HG02943 (cell line): ENCODE measurements at regions not wholly inside any gene's neighbourhood (a gene's known extent, or its start where the extent isn't known, plus 50 kb on each side); places are given as distances from the start of the nearest gene placed in this dataset.
"Not testable (repeated sequence)": the region's sequence is repeated elsewhere in the genome, so short reads cannot be mapped to it uniquely, and the experiment has no call there.

Source experiments
- ATAC-seq: cut with Tn5 transposase; IDR thresholded peaks from one replicate; pipeline ENCODE4 v1.9.1; 2021; ENCODE audit warnings: mild to moderate bottlenecking, low read depth, moderate library complexity; ENCODE audit not compliant: unreplicated experiment

DNA sequence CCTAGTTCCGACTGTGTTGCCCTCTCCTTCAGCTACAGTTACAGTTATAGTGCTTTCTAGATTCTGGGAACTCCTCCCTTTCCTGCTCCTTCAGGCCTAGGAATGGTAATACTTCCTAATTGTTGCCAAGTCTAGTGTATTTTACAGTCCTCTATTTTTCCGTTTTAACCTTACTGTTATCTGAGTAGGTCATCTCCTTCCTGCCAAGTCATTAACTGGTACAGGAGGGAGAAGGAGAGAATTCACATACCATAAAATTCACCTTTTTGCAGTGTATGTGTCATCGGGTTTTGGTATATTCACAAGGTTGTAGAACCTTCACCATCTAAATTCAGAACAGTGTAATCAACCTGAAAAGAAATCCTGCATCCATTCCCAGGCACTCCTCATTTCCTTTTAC is 335.4 kb upstream of the MEF2C start:
- ATAC-seq, result no peak

DNA sequence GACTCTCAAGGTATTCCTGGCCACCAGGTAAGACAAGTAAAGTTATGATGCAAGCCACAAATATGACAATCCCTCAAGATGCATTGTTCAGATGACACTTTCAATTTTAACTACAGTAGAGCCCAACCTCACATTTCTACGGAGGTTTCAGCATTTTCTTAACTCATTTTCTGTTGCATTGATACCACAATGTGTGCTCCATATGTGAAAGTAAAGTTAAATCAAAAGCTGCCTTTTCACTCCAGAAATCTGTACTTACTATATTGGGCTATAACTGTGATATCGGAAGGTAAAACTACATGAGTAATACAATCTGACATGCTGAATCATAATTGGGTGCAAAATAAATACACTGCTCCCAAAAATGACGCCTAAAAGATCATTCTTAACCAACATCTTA is 333.6 kb upstream of the MEF2C start:
- ATAC-seq, result no peak

DNA sequence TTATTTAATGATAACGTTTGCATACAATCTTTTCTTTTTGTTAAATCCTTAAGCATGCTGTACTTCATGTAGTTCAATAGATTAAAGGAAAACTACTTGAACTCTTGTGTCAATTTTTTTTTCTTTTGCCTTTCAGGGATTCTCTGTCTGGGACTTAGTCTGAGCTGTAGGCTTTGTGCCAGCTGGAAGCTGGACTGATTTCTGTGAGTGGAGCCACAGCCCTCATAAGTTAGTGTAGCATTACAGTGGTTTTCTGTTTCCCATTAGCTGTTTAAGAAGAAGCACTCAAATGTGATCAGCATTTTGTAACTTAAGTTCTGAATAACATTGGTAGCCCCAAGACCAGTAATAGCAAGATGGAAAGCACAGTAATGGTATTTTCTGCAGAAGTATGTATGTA is 330.6 kb upstream of the MEF2C start:
- ATAC-seq, result no peak

DNA sequence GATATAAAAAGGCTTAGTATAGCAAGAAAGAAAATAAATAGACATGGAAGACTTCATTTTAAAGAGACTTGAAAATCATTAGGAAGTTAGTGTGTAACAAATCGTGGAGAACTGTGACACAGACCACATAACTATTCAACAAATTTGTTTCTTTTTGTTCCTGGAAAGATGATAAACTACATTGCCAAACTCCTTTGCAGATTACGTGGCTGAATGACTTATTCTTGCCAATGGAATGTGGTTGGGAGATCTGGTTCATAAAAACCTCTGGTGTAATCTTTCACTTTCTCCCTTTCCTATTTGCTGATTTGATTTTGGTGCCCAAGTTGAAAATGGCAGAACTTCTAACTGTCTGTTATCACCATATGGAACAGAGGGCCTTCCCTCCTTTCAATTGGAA is 328.9 kb upstream of the MEF2C start:
- no peak for ATAC-seq

DNA sequence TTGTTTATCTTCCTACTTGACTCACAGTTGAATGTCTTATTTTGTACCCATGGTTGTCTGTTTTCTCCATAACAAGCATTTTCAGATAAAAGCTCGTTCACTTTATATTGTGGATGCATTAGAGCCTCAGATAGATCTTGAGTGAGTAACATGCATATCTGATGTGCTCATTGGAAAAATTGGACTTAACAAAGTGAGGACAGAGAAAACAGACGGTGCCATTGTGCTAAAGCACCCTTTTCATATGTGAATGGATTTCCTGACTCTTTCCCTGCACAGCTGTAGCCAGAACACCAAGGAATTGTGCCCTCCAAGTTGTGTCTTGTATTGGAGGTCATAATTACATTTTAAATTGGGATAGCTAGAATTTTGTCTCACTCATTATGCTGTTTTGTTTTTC is 325.8 kb upstream of the MEF2C start:
- no peak for ATAC-seq

DNA sequence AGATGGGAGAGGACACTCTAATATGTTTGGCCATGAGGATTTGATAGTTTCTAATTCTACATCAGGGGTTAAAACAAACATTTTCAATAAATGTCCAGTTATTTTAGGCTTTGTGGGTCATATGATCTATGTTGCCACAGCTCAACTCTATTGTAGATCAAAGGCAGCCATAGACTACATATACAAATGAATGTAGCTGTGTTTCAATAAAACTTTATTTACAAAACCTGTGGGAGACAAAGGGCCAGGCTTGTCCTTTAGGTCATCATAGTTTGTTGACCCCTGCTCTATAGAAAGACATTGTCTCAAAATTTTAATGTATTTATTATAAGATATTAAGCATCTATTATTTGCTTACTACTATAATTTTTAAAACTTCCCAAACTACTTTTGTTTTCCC is 325.4 kb upstream of the MEF2C start:
- no peak for ATAC-seq

DNA sequence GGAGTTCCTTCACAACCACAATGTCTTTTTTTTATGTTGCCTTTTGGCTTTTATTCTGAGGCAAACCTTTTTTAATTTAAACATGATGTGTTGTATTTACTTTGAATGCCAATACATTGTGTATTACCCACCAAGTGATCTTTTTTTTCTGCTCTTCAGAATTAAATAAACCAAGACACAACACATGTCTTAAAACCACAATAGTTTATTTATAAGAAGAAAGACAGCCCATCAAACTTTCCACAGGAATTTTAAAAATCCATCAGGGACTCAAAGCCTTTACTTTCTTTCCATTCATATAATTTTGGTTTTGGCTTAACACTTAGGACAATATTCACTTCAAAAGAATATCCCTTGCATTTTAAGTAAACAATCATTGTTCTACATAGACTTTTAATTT is 321.8 kb upstream of the MEF2C start:
- no peak for ATAC-seq

DNA sequence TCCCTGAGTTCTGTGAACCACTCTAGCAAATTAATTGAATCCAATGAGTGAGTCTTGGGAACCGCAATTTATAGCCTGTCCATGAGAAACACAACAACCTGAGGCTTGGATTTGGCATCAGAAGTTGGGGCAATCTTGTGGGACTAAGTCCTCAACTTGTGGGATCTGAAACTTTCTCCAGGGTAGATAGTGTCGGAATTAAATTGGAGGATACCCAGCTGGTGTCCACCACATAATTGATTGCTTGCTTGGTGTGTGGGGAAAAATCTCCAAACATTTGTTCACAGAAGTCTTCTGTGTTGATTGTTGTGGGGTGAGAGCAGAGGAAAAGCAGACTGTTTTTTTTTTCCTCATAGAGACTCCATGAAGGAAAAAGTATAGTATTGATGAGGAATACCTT is 320.6 kb upstream of the MEF2C start:
- no peak for ATAC-seq

DNA sequence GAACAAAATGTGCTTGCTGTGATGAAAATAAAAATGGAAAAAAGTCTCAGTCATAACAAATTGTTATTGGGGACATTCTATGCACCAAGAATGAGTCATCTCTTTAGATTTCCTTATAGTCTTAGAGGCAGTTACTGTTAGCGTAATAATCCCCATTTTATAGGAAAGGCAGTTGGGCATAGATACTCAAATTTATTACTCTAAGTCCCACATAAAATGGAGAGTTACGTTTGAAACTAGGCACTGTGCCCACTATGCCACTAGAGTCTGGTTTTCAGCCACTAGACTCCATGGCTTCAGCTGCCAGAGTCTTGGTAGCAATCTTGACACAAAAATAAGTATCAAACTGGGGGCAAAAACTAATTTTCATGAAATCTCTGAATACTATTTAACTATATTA is 317.9 kb upstream of the MEF2C start:
- no peak for ATAC-seq

DNA sequence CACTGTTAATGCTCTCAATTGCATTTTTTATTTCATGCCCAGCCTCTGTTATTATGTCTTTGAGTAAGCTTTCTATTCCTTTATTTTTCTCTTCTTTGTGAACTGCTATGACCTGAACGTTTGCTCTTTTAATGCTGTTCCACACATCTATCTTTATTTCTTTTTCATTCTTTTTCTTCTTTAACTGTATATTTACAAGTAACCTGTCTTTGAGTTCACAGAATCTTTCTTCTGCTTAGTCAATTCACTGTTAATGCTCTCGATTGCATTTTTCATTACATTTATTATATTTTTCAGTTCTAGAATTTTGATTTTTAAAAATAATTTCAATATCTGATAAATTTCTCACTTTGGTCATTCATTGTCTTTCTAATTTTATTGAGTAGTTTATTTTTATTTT is 316.3 kb upstream of the MEF2C start:
- no peak for ATAC-seq

DNA sequence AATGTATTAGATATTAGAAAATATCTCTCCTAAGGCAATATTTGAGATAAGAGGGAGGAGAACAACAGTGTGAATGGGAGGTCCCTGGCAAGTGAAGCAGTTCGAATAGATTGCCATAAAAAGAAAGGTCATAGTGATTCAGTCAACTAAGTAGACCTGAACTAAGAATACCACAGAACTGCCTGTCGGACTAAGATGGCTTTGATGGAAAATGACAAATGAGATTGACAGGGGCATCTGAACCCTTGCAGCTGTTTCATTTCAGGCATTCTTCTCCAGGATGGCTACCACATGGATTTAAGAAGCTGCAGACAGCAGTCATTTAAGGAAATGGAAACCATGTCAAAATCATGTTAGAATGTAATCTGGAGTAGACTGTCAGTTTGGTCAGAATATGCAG is 308.4 kb upstream of the MEF2C start:
- ATAC-seq, result no peak

DNA sequence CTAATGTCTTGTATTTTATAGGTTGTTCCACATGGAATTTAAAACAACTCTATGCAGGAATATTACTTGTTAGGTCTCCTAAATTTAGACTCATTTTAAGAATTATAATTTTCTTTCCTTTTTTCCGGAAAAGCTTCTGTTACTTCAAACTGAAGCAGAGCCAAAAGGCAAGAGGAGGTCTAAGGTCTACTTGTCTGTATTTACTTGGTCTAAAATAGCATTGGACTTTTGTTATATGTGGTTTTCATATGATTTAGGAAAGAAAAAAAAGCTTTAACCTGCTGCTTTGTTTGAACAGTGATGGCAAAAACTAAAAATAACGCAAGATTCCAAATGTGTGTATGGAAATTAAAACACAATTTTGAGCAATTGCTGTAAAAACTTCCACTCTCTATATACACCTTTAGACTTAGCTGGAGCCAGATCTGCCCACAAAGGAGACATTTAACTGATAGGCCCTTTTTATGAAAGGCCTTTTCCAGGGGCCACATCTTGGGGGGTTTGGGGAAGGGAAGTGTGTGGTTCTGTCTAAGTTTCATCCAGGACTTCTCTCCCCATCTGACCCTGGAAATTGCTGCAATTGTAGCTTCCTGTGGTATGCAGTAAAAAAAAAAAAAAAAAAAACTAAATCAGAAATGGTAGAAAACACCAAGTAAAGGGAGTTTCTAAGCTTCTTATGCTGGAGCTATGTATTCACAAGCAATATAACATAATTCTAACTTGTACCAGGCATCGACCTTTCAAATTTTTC is 307.7 kb upstream of the MEF2C start:
- ATAC-seq, result no peak

DNA sequence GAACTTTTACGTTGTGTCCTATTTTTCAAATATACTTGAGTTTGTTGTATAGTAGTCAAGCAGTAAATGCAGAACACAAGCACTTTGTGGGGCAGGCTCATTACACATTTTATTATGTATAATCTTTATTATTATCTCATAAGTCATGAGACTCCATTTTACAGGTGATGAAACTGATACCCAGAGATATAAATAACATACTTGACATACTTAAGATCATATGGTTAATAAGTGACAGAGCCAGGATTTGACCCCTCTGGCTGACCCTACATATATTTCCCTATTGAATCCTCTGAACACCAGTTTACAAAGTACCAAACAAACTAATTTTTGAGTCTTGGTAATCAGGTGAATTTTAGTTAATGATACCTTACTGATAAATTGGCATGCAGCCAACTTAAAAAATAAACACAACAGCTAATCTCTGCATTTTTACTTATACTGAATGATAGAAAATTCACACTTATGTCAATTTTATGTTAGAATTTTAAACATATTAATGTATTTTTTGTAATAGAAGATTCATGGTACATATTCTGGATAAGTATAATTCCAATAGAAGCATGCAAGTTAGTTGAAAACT is 305.0 kb upstream of the MEF2C start:
- no peak for ATAC-seq

DNA sequence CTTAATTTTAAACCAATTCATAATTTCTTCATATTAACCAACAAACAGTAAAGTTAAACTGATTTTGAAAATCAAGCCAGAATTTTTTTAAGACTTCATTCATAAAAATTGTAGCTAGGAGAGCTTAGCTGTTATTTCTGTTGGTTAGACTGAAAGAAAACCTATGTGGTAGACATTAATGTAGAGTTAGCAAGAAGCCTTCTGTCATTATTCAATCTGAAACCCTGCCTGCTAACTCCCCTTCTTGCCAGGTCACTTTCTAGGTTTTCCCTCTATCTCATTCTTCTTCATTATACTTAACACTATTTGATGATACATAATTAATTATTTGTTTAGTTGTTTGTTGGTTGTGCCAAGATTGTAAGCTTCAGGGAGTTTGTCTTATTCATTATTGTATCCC is 304.3 kb upstream of the MEF2C start:
- ATAC-seq, result no peak

DNA sequence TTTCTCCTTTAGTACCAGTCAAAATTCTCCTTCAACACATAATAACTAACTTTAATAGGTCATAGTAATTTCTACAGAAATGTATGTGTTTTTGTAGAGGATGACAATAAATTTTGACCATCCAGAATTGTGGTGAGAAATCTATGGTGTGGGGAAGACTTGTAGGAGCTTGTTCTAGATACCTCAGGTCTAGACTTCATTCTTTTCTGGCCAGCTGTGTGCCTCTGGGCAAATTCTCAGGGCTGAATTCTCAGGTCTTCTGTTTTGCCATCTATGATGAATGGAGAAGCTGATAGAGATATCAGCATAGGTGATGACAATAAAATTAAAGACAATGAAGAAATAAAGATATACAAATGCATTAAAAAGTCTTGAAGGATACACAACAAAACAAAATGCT is 298.6 kb upstream of the MEF2C start:
- ATAC-seq, result no peak

DNA sequence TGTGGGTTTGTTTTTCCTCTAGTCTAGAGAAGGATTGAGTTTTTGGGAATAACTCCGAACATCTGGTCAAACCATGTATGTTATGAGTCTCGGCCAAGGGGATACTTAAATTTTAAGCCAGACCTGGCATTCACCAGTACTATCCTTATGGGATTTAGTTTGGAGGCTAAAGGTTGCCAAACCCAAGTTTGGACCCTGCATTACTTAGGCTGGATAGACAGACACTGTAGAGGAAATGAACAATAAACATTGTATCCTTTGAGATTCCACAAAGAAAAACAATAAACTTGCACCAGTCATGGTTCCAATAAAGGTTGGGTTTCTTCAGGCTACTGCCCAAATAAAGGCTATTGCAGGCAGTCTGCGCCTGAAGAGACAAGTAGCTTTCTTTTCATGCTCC is 296.7 kb upstream of the MEF2C start:
- ATAC-seq, result no peak

DNA sequence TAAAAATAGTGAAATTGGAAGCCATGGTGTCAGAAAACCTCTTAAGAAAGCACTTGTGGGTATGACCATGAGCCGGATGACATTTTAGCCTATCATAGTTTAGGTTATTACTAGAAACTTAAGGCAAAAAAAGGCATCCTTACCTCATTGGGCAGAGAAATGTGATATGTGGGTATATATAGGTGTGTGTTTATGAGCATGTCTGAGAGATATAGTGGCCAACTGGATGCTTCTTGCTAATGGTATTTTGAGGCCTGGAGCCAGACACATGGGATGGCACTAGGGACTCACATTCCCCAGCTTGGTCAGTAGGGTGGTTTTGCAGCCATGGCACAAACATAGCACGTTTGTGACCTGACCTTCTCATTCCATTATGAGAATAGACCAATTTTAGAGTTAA is 295.6 kb upstream of the MEF2C start:
- no peak for ATAC-seq

DNA sequence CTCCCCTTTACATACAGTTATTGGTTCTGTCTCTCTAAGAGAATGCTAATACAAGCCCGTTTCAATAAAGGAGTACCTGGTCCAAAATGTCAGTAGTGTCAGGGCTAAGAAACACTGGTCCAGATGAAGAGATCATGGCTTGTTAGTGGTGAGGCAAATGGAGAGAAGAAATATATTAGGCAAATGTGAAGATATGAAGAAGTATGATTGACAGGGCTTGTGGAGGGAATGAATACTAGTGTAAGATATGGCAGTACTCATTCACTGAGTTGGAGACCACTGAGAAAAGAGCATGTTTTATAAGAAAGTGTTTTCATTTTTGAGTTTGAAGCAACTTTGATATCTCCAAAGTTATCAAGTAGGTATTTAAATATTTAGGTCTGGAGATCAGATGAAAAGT is 290.5 kb upstream of the MEF2C start:
- no peak for ATAC-seq

DNA sequence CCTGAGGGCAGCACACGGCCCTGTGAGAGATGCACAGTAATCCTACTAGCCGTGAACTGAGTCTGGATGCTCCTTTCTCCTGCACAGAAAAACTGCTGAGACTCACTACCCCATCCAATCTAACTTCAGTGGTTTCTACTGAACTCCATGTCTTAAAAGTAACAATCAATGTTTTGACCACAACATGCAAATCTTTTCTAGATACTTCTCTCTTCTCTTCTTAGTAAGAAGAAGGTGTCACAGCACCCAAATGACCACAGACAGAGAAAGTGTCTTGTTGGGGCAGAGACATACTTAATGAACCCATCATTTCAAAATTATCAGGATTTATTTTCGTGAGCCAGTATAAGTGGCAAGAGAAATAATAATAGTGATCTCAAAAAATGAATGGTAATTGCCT is 285.8 kb upstream of the MEF2C start:
- peak; percentile 71 for ATAC-seq

DNA sequence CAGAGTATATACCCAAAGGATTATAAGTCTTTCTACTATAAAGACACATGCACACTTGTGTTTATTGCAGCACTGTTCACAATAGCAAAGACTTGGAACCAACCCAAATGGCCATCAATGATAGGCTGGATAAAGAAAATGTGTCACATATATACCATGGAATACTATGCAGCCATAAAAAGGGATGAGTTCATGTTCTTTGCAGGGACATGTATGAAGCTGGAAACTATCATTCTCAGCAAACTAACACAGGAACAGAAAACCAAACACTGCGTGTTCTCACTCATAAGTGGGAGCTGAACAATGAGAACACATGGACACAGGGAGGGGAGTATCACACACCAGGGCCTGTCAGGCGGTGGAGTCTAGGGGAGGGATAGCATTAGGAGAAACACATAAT is 281.7 kb upstream of the MEF2C start:
- not testable (repeated sequence) for ATAC-seq

DNA sequence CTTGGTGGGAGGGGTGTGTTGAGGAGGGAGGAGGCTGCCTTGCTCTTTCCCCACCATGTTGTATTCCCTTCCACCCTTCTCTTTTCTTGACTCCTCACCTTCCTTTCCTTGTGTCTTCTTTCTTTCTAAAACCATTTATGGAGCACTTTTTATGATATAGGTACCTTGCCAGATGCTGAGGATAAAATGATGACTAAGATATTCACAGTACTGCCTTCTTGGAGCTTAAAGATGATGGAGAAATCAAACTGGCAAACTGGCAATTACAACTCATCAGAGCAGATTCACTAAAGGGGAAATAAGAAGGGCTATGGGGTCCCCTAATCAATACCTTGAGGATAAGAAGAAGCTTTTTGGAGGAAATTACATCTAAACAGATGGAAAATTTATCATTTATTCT is 273.2 kb upstream of the MEF2C start:
- ATAC-seq, result no peak

DNA sequence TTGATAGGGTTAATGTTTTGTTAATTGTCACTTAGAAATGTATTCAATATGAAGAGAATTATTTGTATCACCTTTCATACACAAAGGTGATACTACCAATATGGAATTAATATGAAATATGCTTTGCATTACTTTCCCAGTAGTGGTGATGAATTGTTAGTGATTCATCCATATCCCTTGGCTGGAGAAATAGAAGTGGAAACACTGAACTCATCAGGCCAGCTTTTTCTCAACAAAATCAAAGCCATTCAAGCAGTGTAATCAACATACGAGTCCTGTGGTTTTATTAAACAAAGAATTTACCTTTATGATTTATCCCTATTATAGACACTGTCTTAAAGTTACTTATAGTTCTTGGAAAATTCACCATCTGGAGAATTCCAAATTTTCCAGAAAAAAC is 264.0 kb upstream of the MEF2C start:
- ATAC-seq, result no peak

DNA sequence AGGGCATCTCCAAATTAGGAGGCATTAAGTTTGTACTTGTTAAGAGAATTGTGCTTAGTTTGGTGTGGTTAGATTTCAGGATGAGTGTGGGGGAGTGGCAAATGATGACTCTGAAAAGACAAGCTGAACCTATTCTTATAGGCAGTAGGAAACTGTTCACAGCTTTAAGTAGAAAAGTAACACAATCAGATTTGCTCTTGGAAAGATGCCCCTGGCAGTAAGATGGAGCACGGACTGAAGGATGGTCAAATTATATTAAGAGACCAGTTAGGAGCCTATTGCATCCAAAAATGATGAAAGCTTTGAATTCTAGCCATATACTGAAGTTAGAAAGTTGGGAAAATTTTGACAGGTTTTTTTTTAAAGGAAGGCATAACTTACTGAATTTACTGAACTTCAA is 254.2 kb upstream of the MEF2C start:
- ATAC-seq, result no peak
